Pancreas (tissue), 10 donors: ENCODE measurements at regions not wholly inside any gene's neighbourhood (a gene's known extent, or its start where the extent isn't known, plus 50 kb on each side); places are given as distances from the start of the nearest gene placed in this dataset.

ENCODE experiments used
- ATAC-seq, 4 donors: fragments of 200-7000 bp; cut with Tn5 transposase; one replicate each; pipeline versions ENCODE4 v1.8.0 to v1.9.1; 2020; ENCODE audit warnings: mild to moderate bottlenecking in 4 of 4, moderate library complexity in 4 of 4
- DNase-seq, 6 donors: peaks; one replicate each; pipeline ENCODE4 v3.0.0-alpha.2; 2020
- FAIRE-seq: peaks from 2 replicates; lab custom pipeline; 2012; peaks lifted over from hg19 to GRCh38; lab: Jason Lieb, UNC
- H3K27ac ChIP-seq, 4 donors: fragments of 200-600 bp; sonication (generic); 1 replicate in 3 of 4; 2 replicates in 1 of 4; pipeline versions ENCODE4 v1.5.0 to v1.8.0; 2020
- H3K27me3 ChIP-seq, 4 donors: fragments of 200-600 bp; one replicate each; pipeline ENCODE4 v1.8.0; 2021
- H3K36me3 ChIP-seq, 3 donors: fragments of 200-600 bp; sonication (generic) in 1 of 3; one replicate each; pipeline versions ENCODE4 v1.5.0 to v1.8.0; 2020 to 2021
- H3K4me1 ChIP-seq, 3 donors: fragments of 200-600 bp; one replicate each; pipeline ENCODE4 v1.8.0; 2021
- H3K4me3 ChIP-seq, 4 donors: fragments of 200-600 bp; sonication (generic) in 2 of 4; one replicate each; pipeline versions ENCODE4 v1.5.0 to v1.8.0; 2020 to 2021
- H3K9me3 ChIP-seq, 4 donors: fragments of 200-600 bp; one replicate each; pipeline ENCODE4 v1.8.0; 2021
- WGBS, 2 donors: extraction: QIAGEN DNeasy Blood & Tissue Kit; methylation state at CpG; one replicate each; pipeline ENCODE4 v1.1.7; 2013; 5-methylcytosine and 5-hydroxymethylcytosine counted together
- intact Hi-C, 3 donors: fragments of 100-400 bp; cut with DNase I; formaldehyde crosslinking; loops; one replicate each; pipeline versions ENCODE4 v1.11.1 to v1.14.2; 2022
- TF ChIP-seq, protein P1 (sequence below), 4 donors: fragments of 200-600 bp; sonication (generic) in 3 of 4; IDR thresholded peaks; one replicate each; pipeline versions ENCODE4 v1.5.0 to v1.8.0; 2021; ENCODE audit warnings: antibody characterized with exemption in 4 of 4
- donor health status: healthy with polysubstance abuse.
- donor health status: DM: no; HTN: no; CAD: no; lungs with moderate emphysema.
- donor health status: DM: no; HTN: no; CAD: no.
- donor health status: control.
- donor health status: control.
- donor health status: Bipolar disorder and iron deficiency.
- donor health status: DM: yes; HTN: yes; CAD: no.
- donor health status: DM: no; HTN: no; CAD: no.
- donor health status: DM: no; HTN: no; CAD: no.
- donor health status: DM: yes; HTN: yes; CAD: no.

DNA sequence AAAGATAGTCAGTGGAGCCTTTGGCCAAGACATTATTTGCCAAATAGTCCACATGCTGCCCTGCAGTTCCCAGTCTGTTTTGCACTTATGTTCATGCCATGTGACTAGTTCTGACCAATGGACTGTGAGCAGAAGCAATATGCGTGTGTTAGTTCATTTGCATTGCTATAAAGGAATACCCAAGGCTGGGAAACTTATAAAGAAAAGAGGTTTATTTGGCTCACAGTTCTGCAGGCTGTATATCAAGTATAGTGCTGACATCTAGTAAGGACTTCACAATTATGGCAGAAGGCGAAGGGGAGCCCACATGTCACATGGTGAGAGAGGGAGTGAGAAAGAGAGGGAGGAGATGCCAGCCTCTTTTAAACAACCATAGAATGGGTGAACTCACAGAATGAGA, 193.3 kb downstream of the PTPRU start:
- Histone ChIP-seq H3K4me1 (no peaks in the 10 kb centered on the region), H3K27ac (no peak overlapping the region), H3K36me3 (no peaks in the 10 kb centered on the region), H3K9me3 (no peaks in the 10 kb centered on the region), H3K27me3 (no peaks in the 10 kb centered on the region), H3K4me3 (no peak overlapping the region)
- TF ChIP-seq, protein P1, sequence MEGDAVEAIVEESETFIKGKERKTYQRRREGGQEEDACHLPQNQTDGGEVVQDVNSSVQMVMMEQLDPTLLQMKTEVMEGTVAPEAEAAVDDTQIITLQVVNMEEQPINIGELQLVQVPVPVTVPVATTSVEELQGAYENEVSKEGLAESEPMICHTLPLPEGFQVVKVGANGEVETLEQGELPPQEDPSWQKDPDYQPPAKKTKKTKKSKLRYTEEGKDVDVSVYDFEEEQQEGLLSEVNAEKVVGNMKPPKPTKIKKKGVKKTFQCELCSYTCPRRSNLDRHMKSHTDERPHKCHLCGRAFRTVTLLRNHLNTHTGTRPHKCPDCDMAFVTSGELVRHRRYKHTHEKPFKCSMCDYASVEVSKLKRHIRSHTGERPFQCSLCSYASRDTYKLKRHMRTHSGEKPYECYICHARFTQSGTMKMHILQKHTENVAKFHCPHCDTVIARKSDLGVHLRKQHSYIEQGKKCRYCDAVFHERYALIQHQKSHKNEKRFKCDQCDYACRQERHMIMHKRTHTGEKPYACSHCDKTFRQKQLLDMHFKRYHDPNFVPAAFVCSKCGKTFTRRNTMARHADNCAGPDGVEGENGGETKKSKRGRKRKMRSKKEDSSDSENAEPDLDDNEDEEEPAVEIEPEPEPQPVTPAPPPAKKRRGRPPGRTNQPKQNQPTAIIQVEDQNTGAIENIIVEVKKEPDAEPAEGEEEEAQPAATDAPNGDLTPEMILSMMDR (IDR thresholded peaks at IDR 0.05) = no peak
- FAIRE-seq = no peak
- WGBS, 2 donors = 76 to 84% methylated on average over 2 of the region's 2 CpGs
- DNase-seq = no peak
- ATAC-seq = no peak
- intact Hi-C loops = no loop called here

DNA sequence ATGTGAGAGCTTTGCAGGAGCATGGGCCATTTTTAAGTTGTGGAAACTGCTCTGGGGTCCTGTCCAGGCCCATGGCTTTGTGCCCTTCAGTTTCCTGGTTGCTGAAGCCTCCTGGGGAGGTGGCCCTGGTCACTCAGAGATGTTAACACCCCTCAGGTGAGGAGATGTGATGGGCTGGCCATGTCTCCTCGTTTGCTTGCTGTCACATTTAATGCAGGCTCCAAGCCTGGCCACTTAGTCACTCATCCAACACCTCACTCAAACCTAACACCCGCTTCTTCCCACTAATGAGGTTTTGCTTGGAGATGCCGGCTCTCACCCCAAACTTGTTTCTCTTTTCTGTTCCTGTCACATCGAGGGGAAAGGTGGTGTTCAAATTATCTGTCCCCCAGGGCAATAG, 192.7 kb downstream of the PTPRU start:
- WGBS, 2 donors = 52 to 54% methylated on average over 4 of the region's 4 CpGs

DNA sequence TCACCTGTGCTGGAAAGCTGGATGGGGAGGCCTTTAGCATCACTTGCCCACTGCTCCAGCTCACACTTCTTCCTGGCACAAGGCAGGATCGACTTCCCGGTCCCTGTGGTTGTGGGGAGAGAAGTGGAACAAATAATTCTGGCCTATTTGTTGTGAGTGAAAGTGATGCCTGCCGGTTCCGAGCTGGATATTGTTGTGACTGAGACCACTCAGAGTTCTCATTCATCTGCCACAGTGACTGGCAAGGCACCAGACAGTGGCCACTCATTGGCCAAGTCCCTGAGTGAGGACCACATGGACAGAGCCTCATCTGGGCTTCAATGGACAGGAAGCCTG, 191.9 kb downstream of the PTPRU start:
- intact Hi-C loops = no loop called here
- TF ChIP-seq, protein P1 (IDR thresholded peaks at IDR 0.05) = no peak
- Histone ChIP-seq H3K27me3 (no peaks in the 10 kb centered on the region), H3K9me3 (no peaks in the 10 kb centered on the region), H3K4me1 (no peaks in the 10 kb centered on the region), H3K27ac (no peak overlapping the region), H3K4me3 (no peak overlapping the region), H3K36me3 (no peaks in the 10 kb centered on the region)
- ATAC-seq (no peak), FAIRE-seq (no peak), DNase-seq (no peak)
- WGBS, 2 donors = 72 to 86% methylated on average over 4 of the region's 4 CpGs

More for the DNA sequence above, 192.7 kb downstream of the PTPRU start:
- Histone ChIP-seq H3K36me3 (no peaks in the 10 kb centered on the region), H3K4me1 (no peaks in the 10 kb centered on the region), H3K27ac (no peak overlapping the region), H3K9me3 (no peaks in the 10 kb centered on the region), H3K4me3 (no peak overlapping the region), H3K27me3 (no peaks in the 10 kb centered on the region)
- intact Hi-C loops = no loop called here
- TF ChIP-seq, protein P1 (IDR thresholded peaks at IDR 0.05) = no peak
- ATAC-seq (no peak), DNase-seq (no peak), FAIRE-seq (no peak)

DNA sequence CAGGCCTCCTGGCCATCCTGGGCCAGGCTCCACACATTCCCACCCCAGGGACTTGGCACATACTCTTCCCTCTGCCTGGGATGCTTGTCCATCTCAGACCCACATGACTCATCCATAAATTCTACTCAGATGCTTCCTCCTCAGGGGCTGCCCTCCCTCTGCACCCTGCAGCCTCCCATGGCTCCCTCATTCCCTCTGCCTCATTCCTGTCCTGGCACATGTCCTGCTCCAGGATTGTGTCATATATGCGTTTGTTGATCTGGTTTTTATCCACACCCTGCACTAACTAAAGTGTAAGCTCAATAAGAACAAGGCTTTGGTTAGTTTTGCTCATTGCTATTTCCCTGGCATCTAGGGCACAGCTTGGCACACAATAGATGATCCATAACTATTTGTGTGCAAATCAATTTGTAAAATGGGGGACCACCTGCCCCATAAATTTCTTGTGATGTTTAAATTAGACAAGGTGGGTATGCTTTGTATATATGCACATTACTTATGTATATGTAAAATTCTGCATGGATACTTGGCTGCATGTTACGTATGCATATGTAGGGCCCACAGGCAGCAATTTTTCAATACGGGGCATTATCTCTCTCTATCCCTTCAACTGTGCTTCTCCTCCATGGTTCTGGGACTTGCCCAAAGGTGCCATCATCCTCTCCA, 191.4 kb downstream of the PTPRU start:
- no peak for ATAC-seq
- Histone ChIP-seq H3K27me3 (no peaks in the 10 kb centered on the region), H3K36me3 (no peaks in the 10 kb centered on the region), H3K9me3 (no peaks in the 10 kb centered on the region), H3K4me3 (no peak overlapping the region), H3K4me1 (no peaks in the 10 kb centered on the region), H3K27ac (no peak overlapping the region)
- TF ChIP-seq, protein P1 (IDR thresholded peaks at IDR 0.05) = no peak
- intact Hi-C loops = no loop called here
- 85 to 86% methylated on average over 3 of the region's 3 CpGs for WGBS, 2 donors
- no peak for FAIRE-seq
- DNase-seq = no peak

DNA sequence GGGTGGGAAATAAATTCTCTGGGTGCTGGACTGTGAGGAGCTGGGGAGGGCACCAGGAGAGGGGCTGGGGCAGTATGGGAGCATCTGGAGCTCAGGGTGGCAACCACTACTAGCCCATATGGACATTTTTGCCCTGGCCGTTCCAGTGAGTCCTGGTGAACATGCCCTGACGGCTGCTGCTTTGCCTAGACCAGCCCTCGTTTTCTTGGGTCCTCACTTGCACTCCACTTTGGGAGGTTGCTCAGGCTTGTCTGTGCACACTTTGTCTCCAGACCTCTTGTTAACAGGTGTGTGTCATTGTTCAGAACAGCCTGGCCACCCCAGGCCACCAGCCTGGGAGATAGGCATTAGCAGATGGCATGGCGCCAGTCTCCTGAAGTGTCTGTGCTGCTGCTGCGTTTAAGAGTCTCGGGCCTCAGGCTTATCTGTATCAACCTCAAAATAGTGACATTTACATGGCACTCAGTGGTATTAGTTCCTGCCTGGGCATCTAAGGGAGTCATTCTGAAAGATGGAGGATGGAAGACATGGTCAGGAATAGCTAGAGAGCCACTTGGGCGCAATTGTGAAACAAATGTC, 190.5 kb downstream of the PTPRU start:
- H3K9me3 ChIP-seq = no peaks in the 10 kb centered on the region
- ATAC-seq = peak in 2 of 4 donors; percentile 43 to 54
- TF ChIP-seq, protein P1 (IDR thresholded peaks at IDR 0.05) = no peak
- no peak for FAIRE-seq
- H3K4me1 ChIP-seq = no peaks in the 10 kb centered on the region
- no peak for DNase-seq
- WGBS, 2 donors = 71 to 76% methylated on average over 7 of the region's 7 CpGs
- H3K27ac ChIP-seq = no peak overlapping the region
- intact Hi-C loops = no loop called here
- no peak overlapping the region for H3K4me3 ChIP-seq
- no peaks in the 10 kb centered on the region for H3K27me3 ChIP-seq
- no peaks in the 10 kb centered on the region for H3K36me3 ChIP-seq
